ENCODE measurements at regions not wholly inside any gene's neighbourhood (a gene's known extent, or its start where the extent isn't known, plus 50 kb on each side); places are given as distances from the start of the nearest gene placed in this dataset.

- DNase-seq (ENCODE audit: low spot score) = no peak
Measured at GRCh38 chr3:117954131-117954530, 1080.5 kb downstream of the IGSF11 start.

- no peak for DNase-seq (ENCODE audit: low spot score)
Measured at GRCh38 chr3:117955196-117955595, 1079.5 kb downstream of the IGSF11 start.

DNA sequence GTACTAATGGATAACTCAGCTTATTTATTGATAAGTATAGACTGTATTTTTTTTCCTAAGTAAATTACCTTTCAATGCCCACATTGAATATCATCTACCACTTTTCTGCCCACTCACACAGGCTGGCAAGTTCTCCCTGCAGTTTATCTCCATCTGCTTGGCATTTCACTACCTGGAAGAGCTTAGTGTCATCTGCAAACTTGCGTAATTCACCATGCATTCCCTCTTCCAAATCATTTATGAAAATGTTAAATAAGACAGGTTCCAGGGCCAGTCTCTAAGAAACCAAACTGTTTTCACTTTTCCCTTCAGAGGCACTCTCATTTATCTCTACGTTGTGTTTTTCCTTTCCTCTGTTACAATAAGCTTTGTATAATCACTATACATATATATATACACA lies 1076.6 kb downstream of the IGSF11 start:
- DNase-seq (ENCODE audit: low spot score) = no peak

DNA sequence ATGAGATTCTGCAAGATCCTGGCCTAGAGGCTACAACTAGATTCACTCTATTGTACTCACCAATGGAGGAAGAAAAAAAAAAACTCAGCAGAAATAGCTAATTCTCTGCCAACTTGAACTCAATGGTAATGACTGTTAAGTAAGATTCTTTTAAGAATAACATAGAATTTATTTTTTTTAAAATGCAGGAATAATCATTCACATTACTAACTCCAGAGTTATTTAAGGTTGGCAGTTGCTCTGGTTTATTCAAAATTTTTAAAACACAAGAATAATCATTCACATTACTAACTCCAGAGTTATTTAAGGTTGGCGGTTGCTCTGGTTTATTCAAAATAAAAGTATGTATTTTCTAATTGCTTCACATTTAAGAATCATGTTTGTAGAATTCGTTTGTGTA lies 1071.9 kb downstream of the IGSF11 start:
- DNase-seq (ENCODE audit: low spot score) = no peak

GRCh38 chr3:117963858-117964257 lies 1070.8 kb downstream of the IGSF11 start:
- DNase-seq (ENCODE audit: low spot score) = no peak

DNA sequence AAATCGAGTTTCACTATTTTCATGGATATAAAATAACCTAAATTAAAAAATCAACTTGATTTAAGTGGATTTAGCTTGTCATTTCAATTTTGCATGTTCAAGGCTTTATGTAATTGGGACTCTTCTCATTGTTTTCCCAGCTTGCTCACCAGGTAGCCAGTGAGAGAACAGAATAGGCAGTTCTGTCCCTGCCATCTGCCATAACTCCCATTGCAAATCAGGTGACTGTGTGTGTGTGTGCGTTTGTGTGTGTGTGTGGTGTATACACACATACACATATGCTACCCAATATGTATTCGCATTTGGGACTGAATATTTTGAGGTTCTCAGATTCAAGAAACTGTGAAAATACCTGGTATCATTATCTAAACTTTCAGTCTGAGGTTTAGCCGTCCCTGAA lies 1069.8 kb downstream of the IGSF11 start:
- no peak for DNase-seq (ENCODE audit: low spot score)

DNA sequence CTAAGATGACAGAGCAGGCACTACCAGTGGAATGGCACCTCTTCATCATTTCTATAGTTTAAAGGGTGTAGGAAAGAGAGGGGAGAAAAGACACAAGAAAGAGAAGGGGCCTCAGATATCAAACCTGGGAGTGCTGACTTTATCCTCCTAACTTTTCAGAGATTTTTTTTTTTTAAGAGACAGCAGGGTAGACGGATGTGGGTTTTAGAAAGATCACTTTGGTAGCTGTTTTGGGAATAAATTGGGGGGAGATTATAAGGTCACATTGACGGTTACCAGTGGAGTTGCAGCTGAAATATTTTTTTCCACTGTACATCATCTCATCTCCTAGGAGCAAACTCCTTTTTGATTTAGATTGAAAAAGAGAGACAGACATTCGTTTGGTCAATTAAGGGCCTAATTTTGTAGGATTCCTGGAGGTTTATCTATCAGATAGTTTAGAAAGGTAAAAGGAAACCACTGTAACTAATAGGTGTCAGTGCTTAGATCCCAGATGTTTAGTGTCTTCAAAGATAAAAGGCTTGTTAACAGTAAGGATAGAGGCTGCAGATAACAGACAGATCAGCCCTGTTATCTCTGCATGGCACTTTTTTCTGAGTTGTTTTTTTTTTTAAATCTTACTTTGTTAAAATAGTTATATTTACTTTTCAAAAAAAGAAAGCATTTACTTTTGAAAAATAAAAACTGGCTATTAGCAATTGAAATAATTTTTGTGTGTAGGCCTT lies 1057.0 kb downstream of the IGSF11 start:
- DNase-seq (ENCODE audit: low spot score) = no peak

DNA sequence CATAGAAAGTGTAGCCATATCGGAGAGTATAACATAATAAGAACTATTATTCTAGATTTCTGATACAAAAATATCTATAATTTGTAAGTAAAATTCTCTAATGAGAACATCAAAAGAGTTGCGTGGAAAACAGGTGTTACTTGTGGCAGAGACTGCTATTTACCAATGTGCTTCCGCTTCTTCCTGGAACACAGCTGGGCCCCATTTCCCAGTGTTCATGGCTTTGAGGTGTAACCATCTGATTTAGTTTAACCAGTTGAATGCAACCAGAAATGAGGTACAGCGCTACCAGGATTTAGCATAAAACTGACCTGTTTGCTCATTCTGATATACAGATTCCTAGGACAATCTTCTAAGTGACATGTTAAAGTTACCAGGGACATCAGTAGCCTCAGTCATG lies 1055.2 kb downstream of the IGSF11 start:
- DNase-seq (ENCODE audit: low spot score) = no peak

DNA sequence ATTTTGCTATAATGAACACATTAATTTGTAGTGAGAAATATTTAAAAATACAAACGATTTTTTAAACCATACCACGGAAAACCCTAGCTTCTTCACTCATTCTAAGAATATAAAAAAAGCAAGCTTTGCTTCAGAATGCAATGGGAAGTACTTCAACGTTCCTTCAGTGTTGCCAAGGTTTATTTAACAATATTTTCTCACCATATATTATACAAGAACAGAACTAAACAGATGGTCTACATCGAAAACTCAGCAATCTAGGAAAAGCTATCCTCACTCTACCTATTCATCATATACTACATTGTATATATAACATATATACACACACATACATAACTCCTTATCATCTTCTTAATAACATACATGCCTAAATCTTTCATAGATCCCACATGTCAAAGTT lies 1047.4 kb downstream of the IGSF11 start:
- DNase-seq (ENCODE audit: low spot score) = no peak

GRCh38 chr3:117989982-117990381 lies 1044.7 kb downstream of the IGSF11 start:
- DNase-seq (ENCODE audit: low spot score) = no peak

GRCh38 chr3:117990627-117991026 lies 1044.0 kb downstream of the IGSF11 start:
- no peak for DNase-seq (ENCODE audit: low spot score)

DNA sequence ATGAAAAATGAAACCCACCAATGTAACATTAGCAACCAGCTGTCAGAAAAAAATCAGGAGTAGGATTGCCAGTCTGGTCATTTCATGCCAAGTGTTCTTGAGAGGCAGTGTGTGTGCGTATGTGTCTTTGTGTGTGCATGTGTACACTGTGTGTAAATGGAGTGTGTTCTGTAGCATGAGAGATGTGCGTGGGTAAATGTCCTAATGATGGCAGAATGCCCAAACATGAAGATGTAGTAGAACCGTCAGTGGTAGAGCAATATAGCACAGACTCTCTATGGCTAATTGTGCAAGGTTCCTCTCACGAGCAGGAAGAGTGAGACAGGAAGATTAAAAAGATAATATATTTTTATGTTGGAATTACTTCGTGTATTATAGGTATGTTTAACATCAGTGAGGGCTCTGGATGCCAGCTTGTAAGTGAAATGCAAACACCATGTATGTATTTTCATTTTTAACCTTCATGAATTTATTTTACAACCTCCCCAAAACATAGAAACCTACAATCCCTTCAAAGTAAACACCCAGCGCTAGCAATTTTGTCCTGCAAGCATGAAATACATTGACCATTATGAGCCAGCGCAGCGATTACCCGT lies 1038.7 kb downstream of the IGSF11 start:
- DNase-seq (ENCODE audit: low spot score) = no peak

DNA sequence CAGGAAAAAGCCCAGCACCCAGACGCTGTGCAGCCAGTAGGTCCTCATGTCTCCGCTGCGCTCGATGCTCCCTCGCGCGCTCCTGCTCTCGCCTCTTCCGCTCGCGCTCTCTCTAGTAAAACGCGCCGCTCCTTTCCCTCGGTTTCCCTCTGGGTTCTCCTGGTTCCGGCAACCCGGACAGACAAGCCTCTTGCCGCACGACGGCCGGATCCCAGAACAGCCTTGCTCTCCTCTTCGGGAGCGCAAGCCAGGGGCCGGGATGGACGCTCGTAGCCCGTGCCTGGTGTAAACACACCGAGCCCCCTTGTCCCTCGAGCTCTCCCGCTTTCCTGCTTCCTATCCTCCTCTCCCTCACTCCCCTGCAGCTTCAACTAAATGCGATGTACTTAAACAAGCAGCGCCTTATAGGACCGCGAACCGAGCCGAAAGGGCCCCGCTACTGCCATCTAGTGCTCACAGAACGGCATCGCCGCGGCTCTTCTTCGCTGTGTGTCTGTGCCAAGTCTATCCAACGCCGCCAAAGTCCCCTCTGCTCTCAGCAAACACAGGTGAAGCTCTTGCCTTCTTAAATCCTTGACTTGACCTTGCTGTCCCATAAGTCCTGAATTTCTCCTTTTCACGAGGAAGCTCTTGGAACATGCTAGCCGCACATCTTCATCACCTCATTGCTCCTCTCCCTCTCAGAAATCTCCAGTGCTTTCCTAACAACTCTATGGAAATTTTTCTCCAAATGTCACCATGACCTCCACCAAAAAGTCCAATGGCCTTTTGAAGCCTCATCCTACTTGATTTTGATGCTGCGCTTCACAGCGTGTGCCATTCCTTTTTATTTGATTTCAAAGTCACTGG lies 1037.2 kb downstream of the IGSF11 start:
- peak; percentile 65 for DNase-seq (ENCODE audit: low spot score)

DNA sequence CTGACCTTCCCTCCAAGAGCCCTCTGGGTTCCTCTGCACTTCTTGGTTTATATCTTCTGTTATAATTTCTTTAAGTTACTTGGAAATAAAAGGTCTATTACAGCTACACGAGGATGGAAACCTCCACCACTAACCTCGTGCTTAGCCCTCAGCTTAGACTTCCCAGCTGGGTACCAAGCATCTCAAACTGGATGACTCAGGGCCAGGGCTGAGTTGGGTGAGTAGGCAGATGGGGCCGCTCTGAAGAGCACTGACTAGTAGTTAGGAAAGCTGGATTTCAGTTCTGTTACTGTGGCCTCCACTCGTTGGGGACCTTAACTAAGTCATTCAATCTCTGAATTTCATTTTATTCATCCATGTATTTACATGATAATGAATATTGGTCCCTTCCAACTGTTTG lies 1036.6 kb downstream of the IGSF11 start:
- DNase-seq (ENCODE audit: low spot score) = no peak

DNA sequence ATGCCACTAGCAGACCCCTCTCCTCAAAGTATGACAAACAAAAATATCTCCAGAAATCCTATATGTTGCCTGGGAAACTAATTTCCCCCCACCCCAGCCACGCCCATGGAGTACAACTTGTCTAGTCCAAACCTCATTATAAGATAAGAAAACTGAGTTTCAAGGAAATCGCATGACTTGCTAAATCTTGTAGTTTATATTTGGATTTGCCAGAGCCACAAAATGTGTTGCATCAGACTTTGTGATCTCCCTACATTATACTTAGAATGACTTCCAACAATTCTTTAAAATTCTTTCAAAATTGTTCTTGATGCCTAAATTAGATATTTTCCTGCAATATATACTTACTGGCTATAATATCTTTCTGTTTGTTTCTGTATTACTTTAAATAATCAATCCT lies 1034.4 kb downstream of the IGSF11 start:
- DNase-seq (ENCODE audit: low spot score) = no peak

DNA sequence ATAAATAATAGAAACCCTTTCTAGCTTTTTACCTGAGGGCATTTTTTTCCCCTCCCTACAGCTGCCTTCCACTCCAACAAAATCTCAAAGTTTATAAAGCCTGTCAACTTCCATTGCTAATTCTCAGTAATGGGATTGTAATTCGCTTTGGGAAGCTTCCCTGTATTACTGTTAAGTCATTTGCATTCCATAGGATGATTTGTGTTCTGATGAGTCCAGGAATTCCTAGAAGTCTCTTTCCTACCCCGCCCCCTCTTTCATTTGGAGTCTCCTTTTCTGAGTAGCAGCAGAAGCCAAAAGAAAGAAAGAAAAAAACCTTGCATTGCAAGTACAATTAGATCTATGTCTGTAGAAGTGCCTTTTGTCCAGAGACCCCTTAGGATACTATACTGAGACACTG lies 1033.3 kb downstream of the IGSF11 start:
- no peak for DNase-seq (ENCODE audit: low spot score)

DNA sequence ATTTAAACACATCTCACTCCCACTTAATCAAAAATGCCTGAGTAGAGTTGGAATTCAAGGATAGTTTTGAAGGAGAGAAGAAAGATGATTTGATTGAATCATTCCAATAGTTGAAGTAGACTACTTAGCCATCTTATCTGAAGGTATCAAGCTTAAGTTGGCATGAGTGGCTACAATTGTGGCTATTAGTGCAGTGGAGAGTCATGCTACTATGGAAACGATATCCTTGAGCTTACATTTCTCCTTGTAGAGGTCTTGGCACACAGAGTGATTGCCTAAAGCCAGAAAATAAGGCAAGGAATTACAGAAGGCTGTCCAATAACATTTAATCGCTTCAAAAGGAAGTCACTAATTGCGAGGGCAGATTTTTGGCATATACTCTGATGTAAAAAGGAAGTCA lies 1022.7 kb downstream of the IGSF11 start:
- DNase-seq (ENCODE audit: low spot score) = no peak

DNA sequence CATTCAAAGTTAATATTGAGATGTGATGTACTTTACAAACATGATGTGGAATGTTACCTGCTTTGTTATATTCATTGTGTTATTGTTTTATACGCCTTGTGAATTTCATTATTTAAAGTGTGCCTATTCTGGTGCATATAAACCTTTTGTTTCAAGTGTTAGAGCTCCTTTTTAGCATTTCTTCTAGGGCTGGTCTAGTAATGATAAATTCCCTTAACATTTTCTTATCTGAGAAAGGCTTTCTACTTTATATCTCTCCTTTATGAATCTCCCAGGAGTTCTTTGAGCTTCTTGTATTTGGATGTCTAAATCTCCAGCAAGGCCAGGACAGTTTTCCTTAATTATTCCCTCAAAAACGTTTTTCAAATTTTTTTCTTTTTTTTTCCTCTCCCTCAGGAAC lies 1005.6 kb downstream of the IGSF11 start:
- no peak for DNase-seq (ENCODE audit: low spot score)

- DNase-seq (ENCODE audit: low spot score) = no peak
Measured at GRCh38 chr3:118036215-118036614, 998.4 kb downstream of the IGSF11 start.

DNA sequence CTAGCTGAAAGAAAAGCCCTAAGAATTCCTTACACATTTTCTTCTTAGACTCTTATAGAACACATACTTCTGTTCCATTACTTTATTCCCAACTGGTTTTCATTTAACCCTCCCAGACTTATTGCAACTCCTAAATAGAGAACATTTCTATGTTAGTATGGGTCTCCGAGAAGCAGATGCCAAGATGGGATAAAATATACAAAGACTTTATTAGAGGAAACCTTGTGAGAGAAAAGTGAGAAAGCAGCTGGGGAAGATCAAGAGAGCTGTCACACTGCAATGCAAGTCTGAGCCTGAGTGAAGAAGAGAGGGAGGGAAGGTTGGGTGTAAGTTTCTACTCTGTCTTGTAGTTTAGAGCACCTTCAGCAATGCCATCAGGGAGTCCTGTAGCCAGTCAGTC lies 979.3 kb downstream of the IGSF11 start:
- DNase-seq (ENCODE audit: low spot score) = no peak

DNA sequence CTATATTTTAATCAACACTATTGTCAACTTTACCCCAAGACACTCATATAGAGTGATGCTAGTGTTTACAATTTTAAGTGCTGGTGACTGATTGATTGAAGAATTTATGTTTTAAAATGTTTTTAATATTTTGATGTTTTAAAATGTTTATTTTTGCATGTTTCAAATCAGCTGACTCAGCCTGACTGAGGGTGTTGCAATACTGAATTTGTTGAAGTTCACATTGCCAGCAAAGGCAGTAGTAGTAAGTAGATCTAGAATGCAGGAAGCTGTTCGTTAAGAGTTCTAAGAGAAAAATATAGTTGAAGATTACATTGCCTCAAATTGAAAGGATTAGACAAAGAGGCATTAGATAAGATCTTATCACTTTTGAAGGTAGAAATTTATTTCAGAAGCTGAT lies 977.6 kb downstream of the IGSF11 start:
- no peak for DNase-seq (ENCODE audit: low spot score)

DNA sequence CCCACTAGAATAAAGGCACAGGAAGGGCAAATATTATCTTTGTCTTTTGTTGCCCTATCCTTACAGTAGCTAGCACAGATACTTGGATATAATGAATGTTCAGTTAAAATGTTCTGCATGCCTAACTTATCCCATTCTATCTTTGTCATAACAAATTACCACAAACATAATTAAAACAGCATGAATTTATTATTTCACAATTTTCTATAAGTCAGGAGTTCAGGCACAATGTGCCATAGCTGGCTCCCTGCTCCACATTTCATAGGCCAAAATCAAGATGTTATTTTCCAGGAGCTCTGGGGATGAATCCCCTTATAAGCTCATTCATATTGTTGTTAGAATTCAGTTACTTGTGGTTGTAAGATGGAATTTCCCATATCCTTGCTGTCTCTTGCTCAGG lies 975.5 kb downstream of the IGSF11 start:
- DNase-seq (ENCODE audit: low spot score) = no peak

DNA sequence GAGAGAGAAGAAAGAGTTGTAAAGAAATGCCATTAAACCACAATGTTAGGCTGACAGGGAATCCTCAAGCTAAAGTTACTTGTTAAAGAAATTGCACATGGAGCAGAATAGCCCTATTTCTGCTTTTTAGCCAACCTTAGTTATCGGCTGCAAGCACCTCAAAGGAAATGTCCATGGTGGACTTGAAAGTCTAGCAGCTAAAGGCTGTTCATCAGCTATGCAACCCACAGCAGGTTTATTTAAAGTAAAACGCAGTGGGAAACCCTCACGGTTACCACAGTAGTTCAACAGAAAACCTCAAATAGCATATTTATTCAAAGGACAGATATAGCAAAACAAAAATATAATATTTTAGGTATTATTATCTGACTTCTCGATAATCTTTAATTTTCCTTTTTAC lies 967.2 kb downstream of the IGSF11 start:
- DNase-seq (ENCODE audit: low spot score) = no peak

Data from activated CD4-positive, alpha-beta T cell treated with anti-CD3 and anti-CD28 coated beads, Interleukin-2, Interleukin-4, amounts not matched to agents 100 ng/mL and 50 ng/mL, durations not matched to agents 16 hours and 8 hours (primary cell).